RWPE2 (cell line): ENCODE measurements at regions not wholly inside any gene's neighbourhood (a gene's known extent, or its start where the extent isn't known, plus 50 kb on each side); places are given as distances from the start of the nearest gene placed in this dataset.
"Not testable (repeated sequence)": the region's sequence is repeated elsewhere in the genome, so short reads cannot be mapped to it uniquely, and the experiment has no call there.

Experiments
- ATAC-seq: fragments of 200-7000 bp; cut with Tn5 transposase; 3 replicates; pipeline ENCODE4 v1.9.1; 2021; ENCODE audit warnings: low read depth
- DNase-seq: peaks from one replicate; pipeline ENCODE4 v3.0.0-alpha.2; 2020; ENCODE audit warnings: low spot score
- H3K27ac ChIP-seq: fragments of 450-650 bp; 2 replicates; pipeline ENCODE4 v1.5.1; 2017; ENCODE audit warnings: mild to moderate bottlenecking; ENCODE audit not compliant: poor library complexity, severe bottlenecking
- H3K27me3 ChIP-seq: fragments of 250-450 bp; sonication (Bioruptor Pico); 2 replicates; pipeline ENCODE4 v1.5.1; 2021; ENCODE audit warnings: mild to moderate bottlenecking, moderate library complexity; ENCODE audit not compliant: insufficient read depth, poor library complexity, severe bottlenecking
- H3K36me3 ChIP-seq: fragments of 250-450 bp; sonication (Bioruptor Pico); 2 replicates; pipeline ENCODE4 v1.5.1; 2020; ENCODE audit warnings: low read depth, mild to moderate bottlenecking, moderate library complexity
- H3K4me1 ChIP-seq: fragments of 250-450 bp; sonication (Bioruptor Pico); 2 replicates; pipeline ENCODE4 v1.5.1; 2021; ENCODE audit warnings: mild to moderate bottlenecking, moderate library complexity; ENCODE audit not compliant: insufficient read depth, poor library complexity, severe bottlenecking
- H3K4me3 ChIP-seq: fragments of 250-450 bp; sonication (Bioruptor Pico); 2 replicates; pipeline ENCODE4 v1.5.1; 2021; ENCODE audit warnings: mild to moderate bottlenecking, moderate library complexity; ENCODE audit not compliant: severe bottlenecking
- H3K9me3 ChIP-seq: fragments of 250-450 bp; sonication (Bioruptor Pico); 2 replicates; pipeline ENCODE4 v1.5.1; 2021; ENCODE audit warnings: mild to moderate bottlenecking, moderate library complexity; ENCODE audit not compliant: severe bottlenecking

DNA sequence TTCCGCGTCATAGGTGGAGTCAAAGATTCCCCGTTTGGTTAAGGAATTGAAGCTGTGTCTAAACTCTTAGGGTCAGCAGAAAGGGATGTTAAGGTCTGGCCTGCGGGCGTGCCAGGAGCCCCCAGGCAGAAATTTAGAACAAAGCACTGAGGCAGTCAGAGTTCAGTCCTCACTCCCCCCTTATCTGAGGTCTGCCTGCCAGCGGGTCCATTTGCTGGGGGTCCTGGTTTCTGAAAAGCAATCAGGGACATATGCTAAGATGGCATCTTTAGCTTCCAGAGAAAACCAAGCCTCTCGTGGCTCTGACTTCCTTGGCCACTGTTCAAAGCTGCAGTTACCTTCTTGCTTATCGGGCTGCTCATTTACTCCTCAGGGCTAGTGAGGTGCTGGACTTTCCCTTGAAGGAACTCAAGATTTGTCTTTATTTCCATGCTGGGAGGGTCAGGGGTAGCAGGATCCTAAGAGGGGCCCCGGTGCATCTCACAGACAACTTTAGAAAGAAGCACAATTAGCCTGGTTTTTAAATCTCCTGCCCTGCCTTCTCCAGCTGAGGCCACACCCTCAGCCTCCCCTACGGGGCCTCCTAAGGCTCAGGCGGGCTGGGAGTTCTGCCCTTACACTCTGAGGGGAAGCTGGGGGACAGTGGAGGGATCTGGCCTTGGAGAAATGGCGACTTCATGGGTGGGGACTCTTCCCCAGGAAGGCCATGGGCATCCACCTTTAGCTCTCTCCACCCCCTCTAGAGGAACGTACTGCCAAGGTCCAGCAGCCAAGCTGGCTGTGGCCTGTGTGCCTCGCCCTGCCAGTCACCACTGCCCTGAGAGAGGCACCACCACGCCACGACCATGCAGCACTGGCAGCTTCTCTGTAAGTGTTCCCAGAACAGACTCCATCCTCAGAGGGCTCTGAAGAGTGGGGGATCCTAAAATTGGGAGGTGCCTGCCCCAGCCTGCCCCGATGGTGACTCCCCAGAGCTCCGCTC, 121.1 kb upstream of the MTLN start:
- H3K27ac ChIP-seq, H3K4me1 ChIP-seq, H3K9me3 ChIP-seq, H3K36me3 ChIP-seq, ATAC-seq, H3K4me3 ChIP-seq, H3K27me3 ChIP-seq, DNase-seq: not testable (repeated sequence)

DNA sequence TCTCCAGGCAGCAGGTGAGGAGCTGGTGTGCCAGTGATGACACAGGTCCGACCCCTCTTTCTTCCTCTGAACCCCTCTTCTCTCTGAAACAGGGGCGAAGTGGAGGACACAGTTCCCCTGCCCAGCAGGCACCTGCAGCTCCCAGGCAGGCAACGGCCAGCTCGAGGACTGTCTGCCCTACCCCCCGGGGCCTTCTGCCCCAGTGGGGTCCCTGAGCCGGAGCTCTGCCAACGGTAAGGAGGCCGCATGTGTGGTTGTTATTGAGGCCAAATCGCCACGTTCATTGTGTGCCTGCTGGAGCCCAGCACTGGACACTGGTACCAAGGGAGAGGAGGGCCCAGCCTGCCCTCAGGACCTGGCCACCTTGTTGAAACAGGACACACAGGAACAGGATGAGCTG, 119.3 kb upstream of the MTLN start:
- not testable (repeated sequence) for ATAC-seq, H3K4me3 ChIP-seq, H3K4me1 ChIP-seq, H3K27me3 ChIP-seq, H3K27ac ChIP-seq, H3K36me3 ChIP-seq, H3K9me3 ChIP-seq, DNase-seq

DNA sequence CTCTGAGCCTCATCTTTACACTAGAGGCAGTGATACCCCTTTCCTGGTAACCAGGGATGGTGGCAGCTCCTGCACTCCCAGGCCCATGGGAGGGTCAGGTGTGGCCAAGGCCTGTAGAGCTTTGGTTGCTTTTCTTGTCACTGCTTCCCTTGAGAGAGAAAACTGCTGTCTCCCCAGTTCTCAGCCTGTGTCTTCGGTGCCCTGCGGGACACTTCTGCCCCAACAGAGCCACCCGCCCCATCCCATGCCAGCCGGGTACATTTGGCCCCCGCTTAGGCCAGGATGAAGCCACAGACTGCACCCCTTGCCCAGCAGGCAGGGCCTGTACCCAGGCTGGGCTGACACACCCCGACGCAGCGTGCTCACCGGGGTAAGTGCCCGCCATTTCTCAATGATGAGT, 117.4 kb upstream of the MTLN start:
- H3K9me3 ChIP-seq, H3K27ac ChIP-seq, H3K4me3 ChIP-seq, H3K4me1 ChIP-seq, ATAC-seq, H3K36me3 ChIP-seq, H3K27me3 ChIP-seq, DNase-seq: not testable (repeated sequence)

DNA sequence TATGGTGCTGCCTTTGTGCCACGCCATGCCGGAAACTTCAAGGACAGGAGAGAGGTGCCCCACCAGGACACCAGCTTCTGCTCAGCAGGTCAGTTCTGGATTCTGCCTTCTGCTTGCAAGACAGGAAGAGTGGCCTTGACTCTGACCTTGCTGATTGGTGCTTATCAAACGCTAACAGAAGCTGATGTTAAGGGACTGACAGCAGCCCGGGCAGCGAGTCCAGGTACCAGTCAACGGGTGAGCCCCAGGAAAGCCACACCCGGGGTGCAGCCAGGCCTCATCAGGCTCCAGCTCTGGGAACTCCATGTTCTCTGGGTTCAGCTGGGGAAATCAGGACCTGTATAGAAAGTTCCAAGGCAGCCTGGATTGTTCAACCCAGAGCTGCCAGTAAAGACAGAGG, 116.8 kb upstream of the MTLN start:
- not testable (repeated sequence) for H3K27ac ChIP-seq, H3K36me3 ChIP-seq, H3K4me1 ChIP-seq, DNase-seq, H3K4me3 ChIP-seq, H3K27me3 ChIP-seq, ATAC-seq, H3K9me3 ChIP-seq

DNA sequence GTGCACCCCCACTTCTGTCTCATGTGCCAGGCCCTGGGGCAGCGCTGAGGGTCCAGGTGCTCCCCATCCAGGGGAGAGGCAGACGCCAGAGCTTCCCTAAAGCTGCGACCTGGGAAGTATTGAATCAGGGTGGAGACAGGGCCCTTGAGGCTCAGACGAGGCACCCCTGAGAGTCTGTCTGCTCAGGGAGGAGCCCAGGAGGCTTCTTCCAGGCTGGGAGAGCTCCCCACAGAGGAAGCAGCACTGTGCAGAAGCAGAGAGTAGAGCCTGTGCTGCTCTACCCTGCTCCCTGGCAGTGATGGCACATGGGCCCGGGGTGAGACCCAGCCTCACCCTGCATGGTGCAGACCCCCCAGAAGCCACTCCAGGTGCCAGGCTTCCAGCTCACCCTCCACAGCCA, 116.3 kb upstream of the MTLN start:
- DNase-seq, H3K27me3 ChIP-seq, H3K27ac ChIP-seq, H3K36me3 ChIP-seq, H3K9me3 ChIP-seq, H3K4me1 ChIP-seq, H3K4me3 ChIP-seq: not testable (repeated sequence)
- peak; percentile 26; the same call in 2 of the 3 replicates for ATAC-seq

DNA sequence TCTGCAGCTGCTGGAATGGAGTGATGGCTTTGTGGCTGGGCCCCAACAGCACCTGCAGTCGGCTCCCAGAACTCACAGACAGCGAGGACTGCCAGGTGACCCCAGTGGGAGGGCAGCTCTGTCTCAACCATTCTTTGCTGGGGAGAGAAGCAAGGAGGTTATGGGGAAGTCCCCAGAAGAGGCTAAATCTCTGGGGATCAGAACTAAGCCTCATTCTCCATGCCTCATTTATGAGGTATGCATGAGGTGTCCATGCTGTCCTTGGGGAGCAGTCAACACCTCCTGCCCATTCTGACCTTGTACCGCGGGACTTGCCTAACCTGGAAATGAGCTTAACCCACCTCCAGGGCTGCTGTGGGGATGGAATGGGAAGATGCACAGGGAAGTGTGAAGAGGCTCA, 111.5 kb upstream of the MTLN start:
- H3K4me1 ChIP-seq, DNase-seq, H3K27ac ChIP-seq, ATAC-seq, H3K4me3 ChIP-seq, H3K36me3 ChIP-seq, H3K27me3 ChIP-seq, H3K9me3 ChIP-seq: not testable (repeated sequence)

DNA sequence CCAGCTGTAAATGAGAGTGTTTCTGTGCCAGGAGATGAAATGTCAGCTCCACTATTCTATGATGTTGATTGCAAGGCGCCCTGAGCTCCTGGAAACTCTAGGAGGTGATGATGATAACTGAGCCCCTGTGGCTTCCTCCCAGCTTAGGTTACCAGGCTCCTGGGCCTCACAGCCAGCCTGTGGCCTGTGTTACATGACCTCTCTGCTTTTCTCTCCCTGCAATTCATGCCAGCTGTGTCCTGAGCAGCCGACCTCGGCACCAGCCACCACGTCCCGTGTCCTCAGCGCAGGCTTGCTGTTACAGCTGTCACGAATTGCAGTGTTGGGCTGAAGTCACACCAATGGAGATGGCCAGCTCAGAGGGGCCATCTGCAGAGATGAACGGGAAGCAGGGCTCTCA, 110.2 kb upstream of the MTLN start:
- not testable (repeated sequence) for H3K27ac ChIP-seq, ATAC-seq, H3K9me3 ChIP-seq, H3K27me3 ChIP-seq, H3K4me3 ChIP-seq, H3K4me1 ChIP-seq, H3K36me3 ChIP-seq, DNase-seq

DNA sequence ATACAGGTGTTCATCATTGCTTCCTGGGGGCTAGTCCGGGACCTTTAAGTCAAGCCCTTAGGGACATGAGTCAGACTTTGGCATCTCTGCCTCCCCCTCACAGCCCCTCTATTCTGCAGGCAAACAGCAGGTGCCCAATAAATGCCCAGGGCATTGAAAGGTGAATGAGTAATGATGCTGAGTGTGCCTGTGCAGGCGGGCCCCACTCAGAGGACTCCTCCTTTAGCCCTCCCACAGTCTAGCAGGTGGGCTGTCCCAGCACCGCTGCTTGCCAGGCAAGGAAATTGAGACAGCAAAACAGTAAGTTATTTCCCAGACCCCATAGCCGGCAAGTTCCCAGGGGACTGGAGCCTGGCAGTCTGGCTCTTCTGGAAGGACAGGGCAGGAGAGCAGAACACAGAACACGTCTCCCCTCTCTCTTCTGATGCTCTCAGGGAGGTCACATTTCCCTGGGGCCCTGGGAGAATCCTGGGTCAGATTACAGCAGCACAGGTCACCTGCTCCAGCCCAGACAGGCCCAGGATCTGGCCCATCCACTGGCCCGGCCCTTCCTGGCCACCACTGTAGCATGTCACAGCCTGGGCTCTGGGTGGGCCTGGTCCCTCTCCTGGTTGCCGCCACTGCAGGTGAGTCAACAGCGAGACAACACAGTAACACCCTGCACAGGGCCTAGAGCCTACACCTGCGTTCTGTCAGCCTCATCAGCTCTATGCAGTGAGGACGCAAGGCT, 108.7 kb upstream of the MTLN start:
- H3K9me3 ChIP-seq, H3K4me3 ChIP-seq, H3K4me1 ChIP-seq, H3K36me3 ChIP-seq, H3K27me3 ChIP-seq, H3K27ac ChIP-seq, DNase-seq: not testable (repeated sequence)
- ATAC-seq: peak; percentile 85

DNA sequence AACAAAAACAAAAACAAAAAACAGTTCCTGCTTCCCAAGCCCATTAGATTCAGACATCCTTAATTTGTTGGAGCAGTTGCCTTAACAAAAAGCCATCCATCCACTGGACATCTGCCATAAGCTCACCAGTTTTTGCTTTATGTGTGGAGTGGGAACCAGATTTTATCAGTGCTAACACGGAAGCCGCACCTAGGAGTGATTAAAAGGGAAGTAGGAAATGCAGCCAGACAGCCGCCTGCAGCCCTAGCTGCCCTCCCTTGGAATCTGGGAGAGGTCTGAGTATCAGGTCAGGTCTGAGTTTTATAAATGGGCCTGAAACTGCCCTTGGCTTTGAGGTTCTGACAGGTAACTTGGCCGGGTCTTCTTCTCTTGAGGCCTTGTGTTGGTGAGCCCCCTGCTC, 106.6 kb upstream of the MTLN start:
- not testable (repeated sequence) for H3K4me3 ChIP-seq, H3K27me3 ChIP-seq, H3K4me1 ChIP-seq, DNase-seq, ATAC-seq, H3K9me3 ChIP-seq, H3K36me3 ChIP-seq, H3K27ac ChIP-seq

DNA sequence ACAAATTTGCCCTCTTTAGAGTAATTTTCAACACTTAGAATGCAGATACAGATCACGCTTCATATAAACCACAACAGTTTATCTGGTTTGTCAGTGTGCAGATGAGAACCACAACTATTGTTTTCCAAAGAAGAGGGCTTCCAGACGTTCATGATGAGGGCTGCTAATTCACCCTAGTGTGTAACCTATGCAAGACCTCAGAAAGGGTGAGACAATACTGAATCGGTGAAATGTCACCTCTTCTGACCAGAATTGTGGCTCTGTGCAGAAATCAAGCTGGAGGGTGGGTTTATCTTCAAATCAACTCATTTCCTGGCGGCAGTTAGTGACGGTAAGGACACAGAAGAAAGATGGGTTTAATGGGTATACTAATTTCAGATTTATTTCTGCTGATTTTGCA, 105.0 kb upstream of the MTLN start:
- ATAC-seq, DNase-seq, H3K9me3 ChIP-seq, H3K27me3 ChIP-seq, H3K4me1 ChIP-seq, H3K27ac ChIP-seq, H3K36me3 ChIP-seq, H3K4me3 ChIP-seq: not testable (repeated sequence)

DNA sequence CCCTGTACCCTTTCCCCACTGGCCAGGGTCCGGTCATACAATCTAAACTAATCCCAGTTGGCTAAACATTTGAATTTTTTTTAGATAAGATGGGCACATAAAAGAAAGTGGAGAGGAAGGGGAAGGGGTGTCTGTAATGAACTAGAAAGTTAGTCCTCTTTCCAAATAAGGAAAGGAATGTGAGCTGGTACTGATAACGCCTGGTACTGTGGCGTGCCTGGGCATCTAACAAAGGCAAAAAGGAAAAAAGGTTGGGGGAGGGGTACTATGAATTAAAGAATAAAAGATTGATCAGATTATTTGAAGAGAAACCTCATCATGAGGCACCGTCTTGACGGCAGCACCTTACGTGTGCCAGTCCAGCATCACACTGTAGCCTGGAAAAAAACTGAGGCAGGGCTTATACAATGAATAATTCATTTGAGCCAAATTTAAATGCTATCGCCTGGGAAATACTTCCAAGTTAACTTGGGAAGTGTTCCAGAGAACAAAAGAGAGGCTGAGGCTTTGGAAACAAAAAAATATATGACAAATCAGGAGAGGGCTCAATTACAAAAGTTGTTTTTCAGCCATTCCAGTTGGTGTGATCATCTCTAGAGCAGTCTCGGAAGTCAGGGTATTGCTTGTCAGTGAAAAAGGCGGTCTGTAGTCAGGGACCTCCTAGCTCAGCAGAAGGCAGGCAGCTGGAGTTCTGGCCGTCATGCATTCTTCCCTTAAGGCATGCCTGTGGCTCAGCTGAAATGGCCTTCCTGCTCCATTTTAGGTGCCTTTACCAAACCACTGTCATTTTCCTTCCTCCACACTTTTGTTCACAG, 103.9 kb upstream of the MTLN start:
- not testable (repeated sequence) for H3K27ac ChIP-seq, H3K36me3 ChIP-seq, H3K27me3 ChIP-seq, ATAC-seq, H3K4me1 ChIP-seq, H3K4me3 ChIP-seq, DNase-seq, H3K9me3 ChIP-seq
